ENCODE measurements at regions not wholly inside any gene's neighbourhood (a gene's known extent, or its start where the extent isn't known, plus 50 kb on each side); places are given as distances from the start of the nearest gene placed in this dataset.

GRCh38 chr6:21845439-21846140 lies 252.0 kb downstream of the SOX4 start:
- TF ChIP-seq CTCF (optimal IDR thresholded peaks at IDR 0.05 in 1 of 3, IDR thresholded peaks at IDR 0.05 in 1 of 3, conservative IDR thresholded peaks at IDR 0.05 in 1 of 3; ENCODE audit: extremely low read depth in 1 of 3, insufficient read depth in 2 of 3, low read length in 3 of 3), result no peak
- TF ChIP-seq EZH2 (IDR thresholded peaks at IDR 0.05; ENCODE audit: low read length), result no peak

Data from keratinocyte (primary cell).